Hepatocyte (in vitro differentiated cells): ENCODE measurements at regions not wholly inside any gene's neighbourhood (a gene's known extent, or its start where the extent isn't known, plus 50 kb on each side); places are given as distances from the start of the nearest gene placed in this dataset.

ENCODE experiments used
- EZH2 ChIP-seq: fragments of 200-600 bp; sonication (generic); IDR thresholded peaks from 2 replicates; pipeline ENCODE4 v1.6.1; 2016; ENCODE audit warnings: antibody characterized with exemption, mild to moderate bottlenecking, borderline replicate concordance
- EZH2phosphoT487 ChIP-seq: fragments of 200-600 bp; sonication (generic); IDR thresholded peaks from one replicate; pipeline ENCODE4 v1.6.1; 2018; ENCODE audit warnings: antibody characterized with exemption, mild to moderate bottlenecking, low read depth, moderate library complexity; ENCODE audit not compliant: unreplicated experiment, severe bottlenecking
- TF ChIP-seq, protein P1 (sequence below): fragments of 200-600 bp; sonication (generic); IDR thresholded peaks from 2 replicates; pipeline ENCODE4 v1.5.1; 2016; ENCODE audit warnings: antibody characterized with exemption, mild to moderate bottlenecking; ENCODE audit not compliant: poor library complexity

DNA sequence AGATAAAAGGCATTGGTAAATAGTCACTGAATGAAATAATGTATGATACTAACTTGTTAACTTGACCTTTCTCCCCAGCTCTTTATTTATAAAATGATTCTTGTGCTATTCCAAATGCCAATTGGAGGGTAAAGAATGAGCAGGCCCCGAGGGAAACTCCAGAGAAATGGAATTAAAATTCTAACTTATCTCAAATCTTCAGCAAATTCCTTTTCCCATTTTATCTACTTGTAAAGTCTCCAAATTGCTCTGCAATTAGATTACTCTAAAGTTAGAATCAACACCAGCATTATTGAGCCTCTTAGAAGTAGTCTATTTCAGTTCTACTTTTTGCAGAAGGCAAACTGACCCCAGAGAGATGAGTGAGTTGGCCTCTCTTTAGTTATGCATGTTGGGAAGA is 165.9 kb upstream of the PREP start:
- TF ChIP-seq EZH2 (no peak), EZH2phosphoT487 (no peak)
- TF ChIP-seq, protein P1, sequence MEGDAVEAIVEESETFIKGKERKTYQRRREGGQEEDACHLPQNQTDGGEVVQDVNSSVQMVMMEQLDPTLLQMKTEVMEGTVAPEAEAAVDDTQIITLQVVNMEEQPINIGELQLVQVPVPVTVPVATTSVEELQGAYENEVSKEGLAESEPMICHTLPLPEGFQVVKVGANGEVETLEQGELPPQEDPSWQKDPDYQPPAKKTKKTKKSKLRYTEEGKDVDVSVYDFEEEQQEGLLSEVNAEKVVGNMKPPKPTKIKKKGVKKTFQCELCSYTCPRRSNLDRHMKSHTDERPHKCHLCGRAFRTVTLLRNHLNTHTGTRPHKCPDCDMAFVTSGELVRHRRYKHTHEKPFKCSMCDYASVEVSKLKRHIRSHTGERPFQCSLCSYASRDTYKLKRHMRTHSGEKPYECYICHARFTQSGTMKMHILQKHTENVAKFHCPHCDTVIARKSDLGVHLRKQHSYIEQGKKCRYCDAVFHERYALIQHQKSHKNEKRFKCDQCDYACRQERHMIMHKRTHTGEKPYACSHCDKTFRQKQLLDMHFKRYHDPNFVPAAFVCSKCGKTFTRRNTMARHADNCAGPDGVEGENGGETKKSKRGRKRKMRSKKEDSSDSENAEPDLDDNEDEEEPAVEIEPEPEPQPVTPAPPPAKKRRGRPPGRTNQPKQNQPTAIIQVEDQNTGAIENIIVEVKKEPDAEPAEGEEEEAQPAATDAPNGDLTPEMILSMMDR = no peak
